Middle frontal gyrus (tissue), 1 donor: ENCODE measurements at regions not wholly inside any gene's neighbourhood (a gene's known extent, or its start where the extent isn't known, plus 50 kb on each side); places are given as distances from the start of the nearest gene placed in this dataset.

Experiments
- DNase-seq: peaks from one replicate; pipeline ENCODE4 v3.0.0-alpha.2; 2015; ENCODE audit warnings: low spot score; ENCODE audit errors: extremely low spot score

GRCh38 chr5:173796721-173797495 lies 91.2 kb upstream of the CPEB4 start:
- DNase-seq, result no peak

- no peak for DNase-seq
Observed at GRCh38 chr5:173798127-173798810, 89.9 kb upstream of the CPEB4 start.

DNA sequence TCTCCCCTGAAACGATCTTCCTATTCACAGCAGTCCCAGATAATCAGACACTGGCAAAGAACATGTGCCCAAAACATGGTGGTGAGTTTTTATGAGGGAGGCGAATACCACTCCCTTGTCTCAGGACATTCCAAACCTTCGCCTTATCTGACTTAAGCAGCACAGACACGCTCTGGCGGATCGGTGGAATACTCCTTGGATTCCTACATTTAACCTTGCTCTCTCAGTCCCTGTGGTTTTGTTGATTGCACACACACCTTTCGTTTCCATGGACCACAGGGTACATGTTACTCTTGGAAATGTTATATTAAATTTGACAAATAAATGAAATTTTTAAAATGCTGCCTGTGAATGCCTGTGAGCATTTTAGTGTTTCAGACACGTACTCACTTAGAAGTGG lies 87.8 kb upstream of the CPEB4 start:
- DNase-seq, result no peak

GRCh38 chr5:173801006-173801405 lies 87.1 kb upstream of the CPEB4 start:
- no peak for DNase-seq

GRCh38 chr5:173802670-173803165 lies 85.4 kb upstream of the CPEB4 start:
- DNase-seq, result no peak

DNA sequence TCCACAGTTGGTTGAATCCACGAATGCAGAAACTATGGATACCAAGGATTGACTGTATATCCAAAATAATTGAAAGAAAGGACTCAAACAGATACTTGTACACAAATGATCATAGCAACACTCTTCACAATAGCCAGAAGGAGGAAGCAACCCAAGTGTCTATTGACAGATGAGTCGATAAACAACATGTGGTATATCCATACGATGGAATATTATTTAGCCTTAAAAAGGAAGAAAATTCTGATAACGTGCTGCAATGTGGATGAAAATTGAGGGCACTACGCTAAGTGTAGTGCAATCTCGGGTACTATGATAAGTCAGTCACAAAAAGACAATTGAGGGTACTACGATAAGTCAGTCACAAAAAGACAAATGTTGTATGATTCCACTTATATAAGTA lies 83.6 kb upstream of the CPEB4 start:
- DNase-seq, result no peak

DNA sequence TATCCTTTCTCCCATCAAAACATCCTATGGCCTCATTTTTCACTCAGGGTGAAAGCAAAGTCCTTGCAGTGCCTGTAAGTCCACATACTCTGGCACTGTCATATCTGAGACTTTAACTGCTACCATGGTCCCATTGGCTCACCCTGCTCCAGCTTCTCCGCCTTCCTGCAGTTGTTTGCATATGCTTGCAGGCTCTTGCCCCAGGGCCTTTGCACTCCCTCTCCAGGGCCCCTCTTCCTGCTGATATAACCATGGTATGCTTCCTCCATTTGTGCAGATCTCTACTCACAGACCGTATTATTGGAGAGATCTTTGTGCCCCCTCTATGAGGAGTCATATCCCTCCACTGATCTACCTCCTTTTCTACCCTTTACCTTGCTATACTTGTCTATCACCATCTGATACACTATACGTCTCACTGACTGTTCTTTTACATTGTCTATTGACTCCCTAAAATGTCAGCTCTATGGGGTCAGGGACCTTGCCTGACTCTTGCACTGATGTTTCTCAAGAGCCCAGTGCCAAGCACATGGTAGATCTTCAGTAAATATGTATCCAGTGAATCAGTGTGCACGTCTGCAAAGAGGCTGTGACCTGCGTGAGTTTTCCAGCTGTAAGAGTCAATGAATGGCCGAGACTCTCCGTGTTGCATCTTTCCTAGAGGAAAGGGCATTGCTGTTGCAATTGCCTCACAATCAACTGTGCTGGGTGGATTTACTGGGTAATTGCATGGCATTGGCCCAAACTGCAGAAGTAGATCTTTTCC lies 81.7 kb upstream of the CPEB4 start:
- DNase-seq, result no peak

DNA sequence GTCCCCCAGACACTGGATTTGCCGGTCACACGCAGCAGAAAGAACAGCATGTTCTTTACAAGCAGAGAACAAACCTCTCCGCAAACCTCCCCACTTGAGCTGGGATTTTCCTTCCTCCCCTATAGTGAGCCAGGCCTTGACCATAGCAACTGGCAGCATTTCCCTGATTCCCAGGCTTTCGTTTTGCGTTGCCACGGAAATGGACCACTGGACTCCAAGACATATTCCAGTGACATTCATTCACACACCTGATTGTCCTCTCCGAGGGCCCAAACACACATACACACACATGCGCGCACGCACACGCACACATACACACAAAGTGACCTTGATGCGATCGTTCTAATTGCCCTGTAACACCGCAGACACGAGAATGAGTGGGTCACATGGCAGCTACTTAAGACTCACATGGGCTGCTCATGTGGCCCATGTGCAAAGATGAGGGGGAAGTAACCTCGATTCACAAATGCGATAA lies 80.9 kb upstream of the CPEB4 start:
- DNase-seq, result no peak

GRCh38 chr5:173808079-173808808 lies 79.9 kb upstream of the CPEB4 start:
- DNase-seq, result no peak

DNA sequence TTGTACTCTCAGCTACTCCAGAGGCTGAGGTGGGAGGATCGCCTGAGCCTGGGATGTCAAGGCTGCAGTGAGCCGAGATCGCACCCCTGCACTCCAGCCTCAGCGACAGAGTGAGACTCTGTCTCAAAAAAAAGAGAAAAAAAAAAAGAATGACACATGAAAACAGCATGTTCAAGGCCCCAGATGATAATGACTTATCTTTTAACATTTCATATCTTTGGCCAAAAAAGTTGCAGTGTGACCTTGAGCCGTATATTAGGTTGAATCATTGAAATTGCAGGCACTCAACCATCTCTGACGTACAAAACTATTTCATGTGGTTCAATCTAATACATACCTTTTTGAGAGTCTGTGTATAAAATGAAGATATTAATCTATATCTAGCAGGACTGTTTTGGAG lies 79.1 kb upstream of the CPEB4 start:
- DNase-seq, result no peak

DNA sequence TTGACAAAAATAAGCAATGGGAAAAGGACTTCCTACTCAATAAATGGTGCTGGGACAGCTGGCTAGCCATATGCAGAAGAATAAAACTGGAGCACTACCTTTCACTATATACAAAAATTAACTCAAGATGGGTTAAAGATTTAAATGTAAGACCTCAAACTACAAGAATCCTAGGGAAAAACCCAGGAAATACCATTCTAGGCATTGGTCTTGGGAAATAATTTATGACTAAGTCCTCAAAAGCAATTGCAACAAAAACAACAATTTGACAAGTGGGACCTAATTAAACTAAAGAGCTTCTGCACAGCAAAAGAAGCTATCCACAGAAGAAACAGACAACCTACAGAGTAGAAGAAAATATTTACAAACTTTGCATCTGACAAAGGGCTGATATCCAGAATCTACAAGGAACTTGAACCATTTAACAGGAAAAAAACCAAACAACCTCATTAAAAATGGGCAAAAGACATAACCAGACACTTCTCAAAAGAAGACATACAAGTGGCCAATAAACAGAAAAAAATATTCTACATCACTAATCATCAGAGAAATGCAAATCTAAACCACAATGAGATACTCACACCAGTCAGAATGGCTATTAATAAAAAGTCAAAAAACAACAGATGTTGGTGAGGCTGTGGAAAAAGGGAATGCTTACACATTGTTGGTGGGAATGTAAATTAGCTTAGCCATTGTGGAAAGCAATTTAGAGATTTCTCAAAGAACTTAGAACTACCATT lies 75.2 kb upstream of the CPEB4 start:
- DNase-seq, result no peak

DNA sequence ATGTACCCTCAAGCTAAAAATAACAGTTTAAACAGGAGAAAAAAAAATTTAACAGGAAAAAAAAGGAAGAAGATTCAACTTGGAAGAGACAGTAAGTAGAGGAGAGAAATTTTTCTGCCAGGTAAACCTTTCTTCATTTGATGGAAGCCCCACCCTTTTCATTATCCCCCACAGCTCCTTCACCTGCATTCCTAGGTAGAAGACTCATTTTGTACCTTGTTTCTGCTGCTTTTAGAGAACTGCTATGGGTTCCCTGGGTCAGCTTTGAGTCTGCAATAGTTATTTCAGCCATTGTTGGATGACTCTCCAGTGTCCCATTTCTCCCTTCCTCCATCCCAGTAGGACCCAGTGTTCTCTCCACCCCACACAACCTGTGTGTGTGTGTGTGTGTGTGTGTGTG lies 74.1 kb upstream of the CPEB4 start:
- no peak for DNase-seq

DNA sequence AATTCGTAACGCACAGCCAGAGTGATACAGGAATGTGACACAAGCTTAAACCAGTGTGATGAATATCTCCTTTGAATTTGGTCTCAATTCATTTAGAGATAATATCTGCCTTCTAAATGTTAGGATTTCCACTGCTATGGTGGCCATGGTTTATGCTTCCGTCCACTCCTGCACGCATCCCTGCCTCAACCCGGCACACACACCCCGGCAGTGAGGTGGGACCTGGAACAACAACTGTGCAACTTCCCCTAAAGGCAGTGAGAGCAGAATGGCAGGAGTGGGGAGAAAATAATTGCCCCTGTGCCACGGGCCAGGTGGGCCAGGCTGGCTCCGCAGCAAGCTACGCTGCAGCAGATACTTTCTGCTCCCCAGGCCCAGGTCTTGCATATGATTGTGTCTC lies 72.6 kb upstream of the CPEB4 start:
- DNase-seq, result no peak

- DNase-seq, result no peak
Observed at GRCh38 chr5:173816728-173817127, 71.4 kb upstream of the CPEB4 start.

- no peak for DNase-seq
Observed at GRCh38 chr5:173817561-173817960, 70.6 kb upstream of the CPEB4 start.

- DNase-seq, result no peak
Observed at GRCh38 chr5:173819521-173819920, 68.6 kb upstream of the CPEB4 start.

DNA sequence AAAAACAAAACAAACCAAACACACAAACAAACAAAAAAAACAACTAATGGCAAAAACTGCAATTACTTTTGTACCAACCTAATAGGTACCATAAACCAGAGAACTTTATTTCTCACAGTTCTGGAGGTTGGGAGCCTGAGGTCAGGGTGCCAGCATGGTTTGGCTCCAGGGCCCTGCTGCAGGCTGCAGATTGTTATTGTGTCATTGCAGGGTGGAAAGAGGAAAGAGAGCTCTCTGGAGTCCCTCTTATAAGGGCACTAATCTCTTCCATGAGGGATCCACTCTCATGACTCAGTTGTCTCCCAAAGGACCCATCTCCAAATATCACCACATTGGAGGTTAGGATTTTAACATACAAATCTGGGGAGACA lies 64.9 kb upstream of the CPEB4 start:
- DNase-seq, result no peak

DNA sequence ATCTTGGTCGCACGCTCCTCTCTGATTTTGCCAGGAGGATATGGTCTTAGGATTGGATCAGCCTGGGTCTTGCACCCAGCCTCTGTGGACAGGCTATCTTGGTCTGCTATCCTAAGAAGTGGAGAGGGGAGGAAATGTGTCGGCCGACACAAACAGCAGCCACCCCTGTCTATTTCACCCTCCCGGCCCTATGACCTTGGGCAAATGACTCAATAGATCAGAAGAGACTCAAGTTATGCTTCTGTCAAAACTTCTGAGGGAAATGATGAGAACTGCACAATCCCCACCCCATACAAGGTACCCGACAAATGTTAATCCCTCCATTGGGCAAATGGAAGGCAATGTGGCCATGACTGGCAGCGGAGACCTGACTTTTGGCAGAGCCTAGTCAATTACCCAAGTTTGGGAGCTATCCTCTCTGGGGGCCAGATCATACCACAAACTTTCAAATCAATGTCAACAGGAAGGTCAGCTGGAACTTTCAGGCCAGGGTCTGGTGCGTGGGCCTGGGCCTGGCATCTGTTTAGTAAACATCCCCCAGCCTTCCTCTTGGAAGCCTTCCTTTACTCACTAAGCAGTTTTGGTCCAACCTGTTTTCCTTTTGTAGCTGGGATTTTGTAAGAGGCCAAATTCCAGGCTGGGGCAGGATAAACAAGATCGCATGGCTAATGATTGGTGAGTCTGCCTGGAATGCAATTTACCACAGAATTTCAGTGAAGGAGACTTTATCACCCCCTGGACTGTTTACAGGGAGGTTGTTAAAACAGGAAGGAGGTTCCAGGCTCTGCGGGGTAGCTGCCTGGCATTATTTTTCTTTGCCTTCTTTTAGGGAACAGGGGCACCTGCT lies 64.2 kb upstream of the CPEB4 start:
- DNase-seq, result no peak

DNA sequence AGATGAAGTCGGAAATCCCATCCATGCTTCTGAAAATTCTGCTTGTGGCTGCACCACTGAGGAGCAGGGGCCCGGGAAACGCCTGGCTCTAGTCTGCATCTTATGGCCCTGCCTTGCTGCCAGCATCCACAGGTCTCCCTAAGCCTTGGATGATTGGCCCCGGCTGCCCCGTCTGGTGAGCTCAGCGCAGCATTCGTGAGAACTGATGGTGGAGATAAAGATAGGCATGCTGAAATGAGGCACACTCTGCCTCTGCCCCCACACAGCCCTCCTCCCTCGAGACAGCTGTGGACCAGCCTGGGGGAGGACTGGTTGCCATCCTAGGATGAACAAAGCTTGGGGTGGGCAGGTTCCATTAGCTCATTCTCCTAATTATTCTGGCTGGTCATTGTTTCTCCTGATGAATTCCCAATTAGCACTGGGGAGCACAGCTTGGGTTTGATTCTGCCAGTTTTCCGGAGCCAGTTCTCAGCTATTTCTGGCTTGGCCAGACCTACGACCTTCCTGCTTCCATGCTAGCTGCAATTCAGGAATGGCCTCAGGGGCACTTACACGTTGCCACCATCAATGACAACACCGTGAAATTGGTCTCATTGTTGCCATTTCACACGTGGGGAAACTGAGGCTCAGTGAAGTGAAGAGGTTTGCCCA lies 62.8 kb upstream of the CPEB4 start:
- no peak for DNase-seq
